HEK293 (cell line): ENCODE measurements at regions not wholly inside any gene's neighbourhood (a gene's known extent, or its start where the extent isn't known, plus 50 kb on each side); places are given as distances from the start of the nearest gene placed in this dataset.

ENCODE experiments used
- CTCF ChIA-PET: fragments of 350-600 bp; formaldehyde crosslinking; extraction: SDS; loops from one replicate; lab custom pipeline; 2021; ENCODE audit warnings: antibody characterized with exemption; lab: Yijun Ruan, JAX
- POLR2A ChIA-PET: fragments of 300-600 bp; formaldehyde crosslinking; extraction: SDS; loops from one replicate; lab custom pipeline; 2020; ENCODE audit warnings: antibody characterized with exemption, inconsistent platforms; lab: Yijun Ruan, JAX
- H3K27ac ChIP-seq: fragments of 200-500 bp; sonication (Bioruptor generic); 2 replicates; pipeline ENCODE4 v1.5.1; 2014; ENCODE audit warnings: low read depth, low read length, control low read depth, inconsistent platforms; ENCODE audit errors: extremely low read depth
- H3K36me3 ChIP-seq, 2 experiments: fragments of 200-500 bp in 1 of 2; sonication (Bioruptor generic) in 1 of 2; 1 replicate in 1 of 2; 2 replicates in 1 of 2; pipeline ENCODE4 v1.5.1; 2014 to 2017; ENCODE audit warnings: inconsistent platforms in 2 of 2, low read length in 2 of 2; ENCODE audit not compliant: control insufficient read depth in 2 of 2, insufficient read depth in 1 of 2
- H3K4me1 ChIP-seq: fragments of 200-500 bp; sonication (Bioruptor generic); 2 replicates; pipeline ENCODE4 v1.5.1; 2014; ENCODE audit warnings: mild to moderate bottlenecking, low read length, inconsistent platforms; ENCODE audit not compliant: control insufficient read depth, insufficient read depth
- H3K4me3 ChIP-seq: 2 replicates; pipeline ENCODE4 v1.5.1; 2011; ENCODE audit warnings: low read depth, mild to moderate bottlenecking, control low read depth, low read length, moderate library complexity
- H3K9me3 ChIP-seq: fragments of 200-500 bp; sonication (Bioruptor generic); 2 replicates; pipeline ENCODE4 v1.5.1; 2014; ENCODE audit warnings: low read depth, low read length, inconsistent platforms; ENCODE audit not compliant: control insufficient read depth, insufficient read depth
- BCL11B ChIP-seq: fragments of 450-650 bp; formaldehyde crosslinking; IDR thresholded peaks from 2 replicates; pipeline ENCODE4 v1.5.1; 2016; ENCODE audit warnings: low read depth, missing biosample characterization, missing genetic modification characterization
- HIC1 ChIP-seq: fragments of 450-650 bp; formaldehyde crosslinking; IDR thresholded peaks from 2 replicates; pipeline ENCODE4 v1.5.1; 2016; ENCODE audit warnings: missing biosample characterization, missing genetic modification characterization
- HOXD13 ChIP-seq: sonication (generic); formaldehyde crosslinking; IDR thresholded peaks from 2 replicates; pipeline ENCODE4 v1.8.0; 2022; ENCODE audit warnings: missing genetic modification reagents, borderline replicate concordance
- MYNN ChIP-seq: fragments of 450-650 bp; formaldehyde crosslinking; IDR thresholded peaks from 2 replicates; pipeline ENCODE4 v1.5.1; 2016; ENCODE audit warnings: missing biosample characterization, missing genetic modification characterization, borderline replicate concordance
- PRDM10 ChIP-seq: fragments of 450-650 bp; formaldehyde crosslinking; IDR thresholded peaks from 2 replicates; pipeline ENCODE4 v1.5.1; 2016; ENCODE audit warnings: missing biosample characterization, missing genetic modification characterization
- PRDM6 ChIP-seq: fragments of 450-650 bp; formaldehyde crosslinking; IDR thresholded peaks from 2 replicates; pipeline ENCODE4 v1.5.1; 2017; ENCODE audit warnings: missing biosample characterization, missing genetic modification characterization
- SCRT2 ChIP-seq: fragments of 450-650 bp; formaldehyde crosslinking; IDR thresholded peaks from 2 replicates; pipeline ENCODE4 v1.5.1; 2016; ENCODE audit warnings: missing biosample characterization, missing genetic modification characterization
- ZEB2 ChIP-seq: fragments of 450-650 bp; formaldehyde crosslinking; IDR thresholded peaks from 2 replicates; pipeline ENCODE4 v1.5.1; 2016; ENCODE audit warnings: missing biosample characterization, missing genetic modification characterization
- ZFP37 ChIP-seq: fragments of 450-650 bp; formaldehyde crosslinking; IDR thresholded peaks from 2 replicates; pipeline ENCODE4 v1.5.1; 2016; ENCODE audit warnings: missing biosample characterization, missing genetic modification characterization
- ZNF146 ChIP-seq: fragments of 450-650 bp; formaldehyde crosslinking; IDR thresholded peaks from 2 replicates; pipeline ENCODE4 v1.5.1; 2016; ENCODE audit warnings: missing biosample characterization, missing genetic modification characterization
- ZNF157 ChIP-seq: fragments of 450-650 bp; formaldehyde crosslinking; IDR thresholded peaks from 2 replicates; pipeline ENCODE4 v1.5.1; 2016; ENCODE audit warnings: missing biosample characterization, missing genetic modification characterization
- ZNF175 ChIP-seq: fragments of 450-650 bp; formaldehyde crosslinking; IDR thresholded peaks from 2 replicates; pipeline ENCODE4 v1.5.1; 2016; ENCODE audit warnings: missing biosample characterization, missing genetic modification characterization
- ZNF37A ChIP-seq: fragments of 450-650 bp; IDR thresholded peaks from 2 replicates; pipeline ENCODE4 v1.5.1; 2018; ENCODE audit warnings: missing biosample characterization, missing genetic modification characterization
- ZNF473 ChIP-seq: fragments of 450-650 bp; formaldehyde crosslinking; IDR thresholded peaks from 2 replicates; pipeline ENCODE4 v1.5.1; 2017; ENCODE audit warnings: missing biosample characterization, missing genetic modification characterization
- ZNF518A ChIP-seq: fragments of 450-650 bp; formaldehyde crosslinking; conservative IDR thresholded peaks from 2 replicates; pipeline ENCODE4 v1.5.1; 2016; ENCODE audit warnings: low read depth, missing biosample characterization, missing genetic modification characterization
- ZNF530 ChIP-seq: fragments of 450-650 bp; formaldehyde crosslinking; IDR thresholded peaks from 2 replicates; pipeline ENCODE4 v1.5.1; 2016; ENCODE audit warnings: low read depth, missing biosample characterization, missing genetic modification characterization
- ZNF561 ChIP-seq: fragments of 450-650 bp; IDR thresholded peaks from 2 replicates; pipeline ENCODE4 v1.5.1; 2018; ENCODE audit warnings: missing biosample characterization, missing genetic modification characterization, borderline replicate concordance
- ZNF624 ChIP-seq: fragments of 450-650 bp; formaldehyde crosslinking; IDR thresholded peaks from 2 replicates; pipeline ENCODE4 v1.5.1; 2017; ENCODE audit warnings: missing biosample characterization, missing genetic modification characterization
- ZNF677 ChIP-seq: fragments of 450-650 bp; IDR thresholded peaks from 2 replicates; pipeline ENCODE4 v1.5.0; 2018; ENCODE audit warnings: missing biosample characterization, mild to moderate bottlenecking, missing genetic modification characterization, moderate library complexity
- ZNF76 ChIP-seq: fragments of 450-650 bp; formaldehyde crosslinking; IDR thresholded peaks from 2 replicates; pipeline ENCODE4; 2016; ENCODE audit warnings: low read depth, missing biosample characterization, missing genetic modification characterization, borderline replicate concordance
- TF ChIP-seq, protein P1 (sequence below): fragments of 450-650 bp; formaldehyde crosslinking; IDR thresholded peaks from 2 replicates; pipeline ENCODE4 v1.5.1; 2016; ENCODE audit warnings: missing biosample characterization, missing genetic modification characterization
- TF ChIP-seq, protein P2 (sequence below): fragments of 450-650 bp; formaldehyde crosslinking; IDR thresholded peaks from 2 replicates; pipeline ENCODE4 v1.5.1; 2016; ENCODE audit warnings: missing biosample characterization, missing genetic modification characterization, borderline replicate concordance

DNA sequence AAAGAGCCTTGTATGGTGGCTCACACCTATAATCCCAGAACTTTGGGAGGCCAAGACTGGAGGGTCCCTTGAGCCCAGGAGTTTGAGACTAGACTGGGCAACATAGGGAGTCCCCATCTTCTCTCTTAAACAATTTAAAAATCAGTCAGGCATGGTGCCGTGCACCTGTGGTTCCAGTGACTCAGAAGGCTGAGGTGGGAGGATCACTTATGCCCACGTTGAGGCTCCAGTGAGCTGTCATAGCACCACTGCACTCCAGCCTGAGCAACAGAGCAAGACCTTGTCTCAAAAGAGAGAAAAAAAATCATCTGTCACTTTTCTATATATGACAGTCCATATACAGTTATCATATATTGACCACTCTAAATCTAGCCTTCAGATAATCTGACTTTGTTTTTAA, 658.3 kb downstream of the LTN1 start:
- H3K9me3 ChIP-seq = no peaks in the 10 kb centered on the region
- TF ChIP-seq HOXD13 (CRISPR knock-in tag) (no peak), ZNF518A (tag by site-specific recombination) (no peak), ZNF157 (tag by site-specific recombination) (no peak), MYNN (tag by site-specific recombination) (no peak), HIC1 (no peak), ZNF37A (tag by site-specific recombination) (no peak), ZNF530 (tag by site-specific recombination) (no peak), PRDM6 (tag by site-specific recombination) (no peak), BCL11B (no peak), ZNF175 (tag by site-specific recombination) (no peak), ZFP37 (tag by site-specific recombination) (no peak), ZNF624 (no peak), ZNF561 (tag by site-specific recombination) (no peak), ZEB2 (tag by site-specific recombination) (no peak)
- TF ChIP-seq, protein P1, sequence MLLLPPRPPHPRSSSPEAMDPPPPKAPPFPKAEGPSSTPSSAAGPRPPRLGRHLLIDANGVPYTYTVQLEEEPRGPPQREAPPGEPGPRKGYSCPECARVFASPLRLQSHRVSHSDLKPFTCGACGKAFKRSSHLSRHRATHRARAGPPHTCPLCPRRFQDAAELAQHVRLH (tag by site-specific recombination) = no peak
- H3K4me3 ChIP-seq = no peak overlapping the region
- ChIA-PET POLR2A (no interaction called here), CTCF (no interaction called here)
- no peaks in the 10 kb centered on the region for H3K36me3 ChIP-seq
- H3K4me1 ChIP-seq = no peaks in the 10 kb centered on the region
- H3K27ac ChIP-seq = no peak overlapping the region

GRCh38 chr21:28333578-28334075, 659.0 kb downstream of the LTN1 start:
- Histone ChIP-seq H3K36me3 (no peaks in the 10 kb centered on the region), H3K9me3 (no peaks in the 10 kb centered on the region), H3K27ac (no peak overlapping the region), H3K4me1 (no peaks in the 10 kb centered on the region), H3K4me3 (no peak overlapping the region)
- ChIA-PET CTCF (no interaction called here), POLR2A (no interaction called here)
- no peak for TF ChIP-seq ZNF473 (tag by site-specific recombination)
- no peak for TF ChIP-seq PRDM10 (tag by site-specific recombination)
- TF ChIP-seq ZNF76 (tag by site-specific recombination) = no peak
- TF ChIP-seq ZNF677 = no peak
- TF ChIP-seq ZNF146 (tag by site-specific recombination) = no peak
- TF ChIP-seq SCRT2 (tag by site-specific recombination) = no peak
- TF ChIP-seq, protein P2, sequence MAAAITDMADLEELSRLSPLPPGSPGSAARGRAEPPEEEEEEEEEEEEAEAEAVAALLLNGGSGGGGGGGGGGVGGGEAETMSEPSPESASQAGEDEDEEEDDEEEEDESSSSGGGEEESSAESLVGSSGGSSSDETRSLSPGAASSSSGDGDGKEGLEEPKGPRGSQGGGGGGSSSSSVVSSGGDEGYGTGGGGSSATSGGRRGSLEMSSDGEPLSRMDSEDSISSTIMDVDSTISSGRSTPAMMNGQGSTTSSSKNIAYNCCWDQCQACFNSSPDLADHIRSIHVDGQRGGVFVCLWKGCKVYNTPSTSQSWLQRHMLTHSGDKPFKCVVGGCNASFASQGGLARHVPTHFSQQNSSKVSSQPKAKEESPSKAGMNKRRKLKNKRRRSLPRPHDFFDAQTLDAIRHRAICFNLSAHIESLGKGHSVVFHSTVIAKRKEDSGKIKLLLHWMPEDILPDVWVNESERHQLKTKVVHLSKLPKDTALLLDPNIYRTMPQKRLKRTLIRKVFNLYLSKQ (tag by site-specific recombination) = no peak
